ENCODE measurements at regions not wholly inside any gene's neighbourhood (a gene's known extent, or its start where the extent isn't known, plus 50 kb on each side); places are given as distances from the start of the nearest gene placed in this dataset.

GRCh38 chr5:115398719-115399118 is 102.3 kb upstream of the CCDC112 start:
- no peak overlapping the region for H3K4me3 ChIP-seq
- DNase-seq: no peak
- H3K9me3 ChIP-seq: no peaks in the 10 kb centered on the region
- H3K36me3 ChIP-seq: no peaks in the 10 kb centered on the region
- intact Hi-C loops (cut with DNase I): no loop called here
- 81 to 97% (median 94%) methylated on average over 1 of the region's 1 CpG for whole genome bisulfite sequencing, 3 donors
- no peak overlapping the region for H3K27ac ChIP-seq
- TF ChIP-seq POLR2A (IDR thresholded peaks at IDR 0.05): no peak
- TF ChIP-seq EP300 (IDR thresholded peaks at IDR 0.05): no peak
- no peak for TF ChIP-seq CTCF (IDR thresholded peaks at IDR 0.05)
- no peaks in the 10 kb centered on the region for H3K27me3 ChIP-seq
- H3K4me1 ChIP-seq (ENCODE audit: insufficient read depth): peaks cover 2% of the 10 kb centered on the region

- no peak for DNase-seq
- no peak for TF ChIP-seq CTCF (IDR thresholded peaks at IDR 0.05)
- TF ChIP-seq EP300 (IDR thresholded peaks at IDR 0.05): no peak
- TF ChIP-seq POLR2A (IDR thresholded peaks at IDR 0.05): no peak
- Histone ChIP-seq H3K27me3 (no peaks in the 10 kb centered on the region), H3K4me3 (no peak overlapping the region), H3K27ac (no peak overlapping the region), H3K4me1 (ENCODE audit: insufficient read depth) (no peaks in the 10 kb centered on the region), H3K36me3 (no peaks in the 10 kb centered on the region), H3K9me3 (no peaks in the 10 kb centered on the region)
- intact Hi-C loops (cut with DNase I): no loop called here
- WGBS, 3 donors: 9 to 29% (median 26%) methylated on average over 2 of the region's 2 CpGs
Observed at GRCh38 chr5:115396688-115397087, 100.2 kb upstream of the CCDC112 start.

GRCh38 chr5:115396081-115396480 is 99.6 kb upstream of the CCDC112 start:
- intact Hi-C loops (cut with DNase I): no loop called here
- Histone ChIP-seq H3K27ac (no peak overlapping the region), H3K9me3 (no peaks in the 10 kb centered on the region), H3K4me3 (no peak overlapping the region), H3K4me1 (ENCODE audit: insufficient read depth) (no peaks in the 10 kb centered on the region), H3K27me3 (no peaks in the 10 kb centered on the region), H3K36me3 (no peaks in the 10 kb centered on the region)
- no peak for DNase-seq
- 10 to 23% (median 18%) methylated on average over 2 of the region's 2 CpGs for WGBS, 3 donors
- TF ChIP-seq CTCF (IDR thresholded peaks at IDR 0.05) (no peak), POLR2A (IDR thresholded peaks at IDR 0.05) (no peak), EP300 (IDR thresholded peaks at IDR 0.05) (no peak)

- Histone ChIP-seq H3K36me3 (no peaks in the 10 kb centered on the region), H3K27ac (no peak overlapping the region), H3K27me3 (no peaks in the 10 kb centered on the region), H3K4me3 (no peak overlapping the region), H3K9me3 (no peaks in the 10 kb centered on the region), H3K4me1 (ENCODE audit: insufficient read depth) (no peaks in the 10 kb centered on the region)
- no peak for DNase-seq
- WGBS, 3 donors: 87 to 88% (median 88%) methylated on average over 3 of the region's 3 CpGs
- TF ChIP-seq POLR2A (IDR thresholded peaks at IDR 0.05) (no peak), CTCF (IDR thresholded peaks at IDR 0.05) (no peak), EP300 (IDR thresholded peaks at IDR 0.05) (no peak)
- intact Hi-C loops (cut with DNase I): no loop called here
Observed at GRCh38 chr5:115394531-115394930, 98.1 kb upstream of the CCDC112 start.

- Histone ChIP-seq H3K36me3 (no peaks in the 10 kb centered on the region), H3K4me1 (ENCODE audit: insufficient read depth) (no peaks in the 10 kb centered on the region), H3K27ac (no peak overlapping the region), H3K27me3 (no peaks in the 10 kb centered on the region), H3K9me3 (no peaks in the 10 kb centered on the region), H3K4me3 (no peak overlapping the region)
- no peak for DNase-seq
- 39 to 62% (median 55%) methylated on average over 4 of the region's 4 CpGs for WGBS, 3 donors
- TF ChIP-seq POLR2A (IDR thresholded peaks at IDR 0.05) (no peak), EP300 (IDR thresholded peaks at IDR 0.05) (no peak), CTCF (IDR thresholded peaks at IDR 0.05) (no peak)
- intact Hi-C loops (cut with DNase I): no loop called here
Observed at GRCh38 chr5:115393239-115393638, 96.8 kb upstream of the CCDC112 start.

Data from ovary (tissue), 7 donors.